NCI-H82 treated with DMSO at 0.1 percent for 48 hours (cell line): ENCODE measurements at regions not wholly inside any gene's neighbourhood (a gene's known extent, or its start where the extent isn't known, plus 50 kb on each side); places are given as distances from the start of the nearest gene placed in this dataset.

Experiments used
- DNase-seq: peaks from one replicate; lab custom pipeline; 2025; ENCODE audit not compliant: unreplicated experiment; lab: John Stamatoyannopoulos, UW

DNA sequence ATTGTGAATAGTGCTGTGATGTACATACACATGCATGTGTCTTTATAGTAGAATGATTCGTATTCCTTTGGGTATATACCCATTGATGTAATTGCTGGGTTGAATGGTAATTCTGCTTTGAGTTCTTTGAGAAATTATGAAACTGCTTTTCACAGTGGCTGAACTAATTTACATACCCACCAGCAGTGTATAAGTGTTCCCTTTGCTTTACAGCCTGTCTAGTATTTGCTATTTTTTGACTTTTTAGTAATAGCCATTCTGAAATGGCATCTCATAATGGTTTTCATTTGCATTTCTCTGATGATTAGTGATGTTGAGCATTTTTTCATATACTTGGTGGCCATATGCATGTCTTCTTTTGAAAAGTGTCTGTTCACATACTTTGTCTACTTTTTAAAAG lies 54.5 kb upstream of the FAM78B start:
- no peak for DNase-seq

DNA sequence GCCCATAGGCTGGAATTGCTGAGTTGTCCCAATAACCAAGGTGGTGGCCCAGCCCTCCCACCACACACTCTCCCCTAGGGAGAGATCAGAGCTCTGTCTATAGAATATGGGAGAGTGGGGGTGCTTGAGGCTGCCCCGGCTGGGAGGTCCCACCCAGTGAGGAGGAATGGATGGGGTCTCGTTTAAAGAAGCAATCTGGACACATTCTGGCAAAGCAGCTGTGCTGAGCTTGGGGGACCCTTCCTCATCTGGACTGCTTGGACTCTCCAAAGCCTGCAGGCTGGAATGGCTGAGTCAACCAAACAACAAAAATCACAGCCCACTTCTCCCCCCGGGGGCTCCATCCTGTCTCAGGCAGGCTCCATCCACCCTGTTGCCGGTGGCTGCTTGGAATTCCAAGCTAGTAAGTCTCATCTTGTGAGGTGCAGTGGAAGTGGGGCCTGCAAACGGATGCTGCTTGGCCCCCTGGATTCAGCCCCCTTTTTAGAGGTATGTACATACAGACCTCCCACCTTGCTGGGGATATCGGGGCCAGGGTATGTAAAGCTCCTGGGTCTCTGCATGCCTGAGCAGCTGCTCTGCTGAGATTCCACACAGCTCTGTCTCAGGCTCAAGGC lies 67.1 kb upstream of the FAM78B start:
- DNase-seq = no peak

DNA sequence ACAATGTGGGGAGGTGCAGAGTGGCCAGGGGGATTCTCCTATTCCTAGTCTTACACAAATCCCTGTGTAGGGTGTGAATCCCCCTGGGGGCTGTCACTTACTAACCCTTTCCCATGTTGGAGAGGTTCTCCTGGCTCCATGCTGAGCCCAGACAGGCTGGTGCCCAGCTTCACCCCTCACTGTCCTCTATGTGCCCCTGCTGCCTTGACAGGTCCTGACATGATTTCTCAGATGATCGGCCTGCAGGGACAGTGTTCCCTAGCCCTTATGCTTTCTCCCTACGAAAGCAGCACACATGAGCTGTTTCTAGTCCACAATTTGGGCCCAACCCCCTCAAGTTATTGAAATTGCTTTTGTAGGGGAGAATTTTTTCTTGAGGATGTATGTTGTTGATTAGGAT lies 68.9 kb upstream of the FAM78B start:
- no peak for DNase-seq

GRCh38 chr1:166237675-166238074 lies 70.9 kb upstream of the FAM78B start:
- no peak for DNase-seq

GRCh38 chr1:166253076-166253779 lies 86.4 kb upstream of the FAM78B start:
- DNase-seq = no peak

- no peak for DNase-seq
Measured at GRCh38 chr1:166258017-166258416, 91.2 kb upstream of the FAM78B start.

- DNase-seq = no peak
Measured at GRCh38 chr1:166261511-166261910, 94.7 kb upstream of the FAM78B start.

DNA sequence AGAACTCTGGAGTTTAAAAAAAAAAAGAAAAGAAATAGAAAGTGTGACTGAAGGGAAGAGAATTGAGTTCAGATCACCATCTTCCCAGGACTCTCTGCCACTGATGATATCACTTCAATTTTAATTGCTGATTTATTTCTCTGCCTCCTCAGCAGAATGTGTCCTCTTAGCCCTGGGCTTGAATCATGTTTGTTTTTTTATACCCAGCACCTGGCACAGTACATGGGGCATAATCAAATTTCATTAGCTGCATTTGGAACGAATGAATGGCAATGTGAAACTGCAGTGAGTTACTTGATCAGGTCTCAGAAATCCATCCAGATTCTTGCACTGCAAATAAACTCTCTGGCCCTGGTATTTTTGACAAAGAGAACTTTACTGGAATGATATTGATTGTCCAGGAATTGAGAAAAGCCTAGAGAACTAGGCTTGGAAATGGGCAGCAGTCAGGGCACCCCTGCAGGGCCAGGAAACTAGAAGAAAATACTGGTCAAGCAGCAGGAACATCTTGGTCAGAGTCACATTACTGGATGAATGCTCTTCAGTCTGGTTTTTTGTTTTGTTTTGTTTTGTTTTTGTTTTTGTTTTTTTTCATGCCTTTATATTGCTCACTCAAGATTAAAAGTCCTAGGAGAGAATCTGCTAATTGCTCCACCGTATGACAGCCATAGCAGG lies 103.8 kb upstream of the FAM78B start:
- DNase-seq = no peak

- no peak for DNase-seq
Measured at GRCh38 chr1:166271151-166271538, 104.3 kb upstream of the FAM78B start.

GRCh38 chr1:166272155-166272554 lies 105.4 kb upstream of the FAM78B start:
- DNase-seq = no peak

DNA sequence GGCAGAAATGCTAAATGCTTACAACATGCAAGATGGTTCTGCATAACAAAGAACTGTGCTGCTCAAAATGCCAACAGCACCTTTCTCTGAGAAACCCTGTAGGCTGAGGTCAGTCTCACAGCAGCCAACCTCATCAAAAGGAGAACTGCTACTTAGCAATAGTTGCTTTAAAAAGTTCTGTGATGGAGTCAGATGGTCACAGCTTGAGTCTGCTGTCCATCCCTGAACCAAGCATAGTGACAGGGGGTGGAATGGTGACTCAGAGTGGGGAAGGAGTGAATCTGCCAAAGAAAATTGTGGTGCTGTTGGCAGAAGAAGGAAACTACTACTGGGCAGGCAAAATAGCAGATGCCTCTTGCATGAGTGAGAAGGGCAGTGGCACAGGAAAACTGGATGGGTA lies 106.0 kb upstream of the FAM78B start:
- DNase-seq = no peak

- DNase-seq = peak; percentile 35
Measured at GRCh38 chr1:166273618-166274017, 106.8 kb upstream of the FAM78B start.

DNA sequence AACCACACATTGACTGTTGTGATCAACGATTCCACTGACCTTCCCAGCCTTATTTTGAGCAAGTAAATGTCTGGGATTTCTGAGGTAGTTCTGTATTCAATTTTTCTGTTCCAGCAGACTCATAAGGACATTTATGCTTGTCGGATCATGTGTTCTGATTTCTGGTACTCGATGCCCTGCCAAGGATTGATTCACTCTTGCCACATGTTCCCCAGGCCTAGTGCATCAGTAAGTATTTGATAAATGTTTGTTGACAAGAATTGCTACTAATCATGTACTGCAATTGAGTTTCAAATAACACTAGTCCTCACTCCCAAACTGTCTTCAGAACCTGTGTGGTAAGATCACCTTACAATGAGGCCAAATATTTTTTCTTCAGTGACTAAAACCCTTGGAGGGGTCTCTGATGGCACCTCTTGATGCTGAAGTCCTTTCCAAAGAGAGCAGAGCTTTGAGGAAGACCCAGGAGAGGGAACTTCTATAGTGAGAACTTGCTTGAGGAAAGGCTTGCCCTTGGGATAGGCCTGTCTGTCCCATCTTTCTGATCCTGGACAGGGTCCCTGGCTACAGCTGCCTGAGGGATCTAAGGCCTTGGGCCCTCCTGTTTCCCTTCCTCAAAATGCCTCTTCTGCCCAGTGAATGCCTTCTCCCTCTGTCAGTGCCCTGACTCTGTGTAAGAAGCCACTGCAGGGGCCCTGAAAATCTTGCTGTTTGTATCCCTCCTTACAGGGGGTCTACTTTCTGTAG lies 115.8 kb upstream of the FAM78B start:
- no peak for DNase-seq

DNA sequence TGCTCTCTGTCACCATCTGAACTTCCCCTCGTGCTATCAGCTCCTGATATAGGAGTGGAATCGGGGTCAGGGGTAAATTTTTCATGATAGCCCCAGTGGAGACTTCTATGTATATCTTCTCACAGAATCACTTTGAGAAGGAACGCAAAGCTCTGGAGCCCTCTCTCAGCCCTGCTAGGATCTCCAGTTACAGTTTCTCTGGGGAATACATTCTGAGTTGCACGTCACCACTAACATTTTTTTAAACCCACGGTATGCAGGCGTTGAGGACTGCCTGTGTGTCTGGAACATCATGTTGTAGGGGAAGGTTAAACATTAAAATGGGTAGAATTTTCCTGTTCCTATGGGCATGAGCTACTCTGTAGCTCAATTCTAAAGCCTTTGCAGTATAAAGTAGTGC lies 116.4 kb upstream of the FAM78B start:
- DNase-seq = no peak

- no peak for DNase-seq
Measured at GRCh38 chr1:166283600-166283999, 116.8 kb upstream of the FAM78B start.

GRCh38 chr1:166289309-166290050 lies 122.7 kb upstream of the FAM78B start:
- no peak for DNase-seq

- DNase-seq = no peak
Measured at GRCh38 chr1:166295656-166296055, 128.9 kb upstream of the FAM78B start.

GRCh38 chr1:166297993-166298392 lies 131.2 kb upstream of the FAM78B start:
- DNase-seq = no peak

DNA sequence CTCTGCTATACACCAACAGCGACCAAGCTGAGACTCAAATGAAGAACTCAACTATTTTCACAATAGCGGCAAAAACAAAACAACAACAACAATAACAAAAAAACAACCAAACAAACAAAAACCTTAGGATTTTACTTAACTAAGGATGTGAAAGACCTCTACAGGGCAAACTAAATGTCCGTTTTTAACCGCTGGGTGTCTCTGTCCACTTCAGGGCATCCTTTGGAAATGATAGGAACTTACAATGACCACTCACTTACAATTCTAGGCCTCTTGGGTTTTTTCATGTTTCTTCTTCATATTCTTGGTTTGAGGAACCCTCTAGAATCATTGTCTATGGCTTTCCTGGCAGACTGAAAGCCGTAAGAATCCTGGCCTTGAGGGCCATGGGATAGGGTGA lies 134.0 kb upstream of the FAM78B start:
- DNase-seq = no peak

- no peak for DNase-seq
Measured at GRCh38 chr1:166302989-166303758, 136.4 kb upstream of the FAM78B start.
